ENCODE measurements at regions not wholly inside any gene's neighbourhood (a gene's known extent, or its start where the extent isn't known, plus 50 kb on each side); places are given as distances from the start of the nearest gene placed in this dataset.

GRCh38 chr5:74992791-74993190 lies 59.6 kb downstream of the GCNT4 start:
- Histone ChIP-seq H3K4me3 (ENCODE audit: low read length) (no peak overlapping the region), H3K4me1 (ENCODE audit: control insufficient read depth, insufficient read depth, low read length) (no peaks in the 10 kb centered on the region), H3K36me3 (ENCODE audit: control insufficient read depth, insufficient read depth, low read length) (no peaks in the 10 kb centered on the region), H3K27me3 (ENCODE audit: control insufficient read depth, insufficient read depth, low read length) (no peaks in the 10 kb centered on the region), H3K27ac (ENCODE audit: low read length) (no peak overlapping the region), H3K9me3 (ENCODE audit: control insufficient read depth, insufficient read depth, low read length) (no peaks in the 10 kb centered on the region)
- intact Hi-C loops (cut with micrococcal nuclease), result no loop called here
- TF ChIP-seq CTCF (IDR thresholded peaks at IDR 0.05), result no peak
- Mint-ChIP-seq H3K9me3 (no peaks in the 10 kb centered on the region), H3K4me3 (no peak overlapping the region), H3K27ac (no peak overlapping the region), H3K4me1 (no peaks in the 10 kb centered on the region), H3K36me3 (peaks cover 7% of the 10 kb centered on the region), H3K27me3 (ENCODE audit: low read depth in 2 of 2) (peaks cover 25 to 29% of the 10 kb centered on the region in 2 donors)
- 93% methylated on average over 3 of the region's 4 CpGs for WGBS (ENCODE audit: insufficient coverage)
- no peak for ATAC-seq
- DNase-seq, result no peak

- Mint-ChIP-seq H3K27me3 (ENCODE audit: low read depth in 2 of 2) (peaks cover 16 to 21% of the 10 kb centered on the region in 2 donors), H3K4me3 (no peak overlapping the region), H3K4me1 (no peaks in the 10 kb centered on the region), H3K36me3 (peaks cover 7% of the 10 kb centered on the region), H3K9me3 (no peaks in the 10 kb centered on the region), H3K27ac (no peak overlapping the region)
- H3K4me1 ChIP-seq (ENCODE audit: control insufficient read depth, insufficient read depth, low read length), result no peaks in the 10 kb centered on the region
- H3K27me3 ChIP-seq (ENCODE audit: control insufficient read depth, insufficient read depth, low read length), result no peaks in the 10 kb centered on the region
- H3K36me3 ChIP-seq (ENCODE audit: control insufficient read depth, insufficient read depth, low read length), result no peaks in the 10 kb centered on the region
- no peak overlapping the region for H3K27ac ChIP-seq (ENCODE audit: low read length)
- 100% methylated on average over 1 of the region's 2 CpGs for WGBS (ENCODE audit: insufficient coverage)
- intact Hi-C loops (cut with micrococcal nuclease), result no loop called here
- no peak for ATAC-seq
- H3K4me3 ChIP-seq (ENCODE audit: low read length), result no peak overlapping the region
- no peak for TF ChIP-seq CTCF (IDR thresholded peaks at IDR 0.05)
- H3K9me3 ChIP-seq (ENCODE audit: control insufficient read depth, insufficient read depth, low read length), result no peaks in the 10 kb centered on the region
- no peak for DNase-seq
Measured at GRCh38 chr5:74991522-74991921, 60.8 kb downstream of the GCNT4 start.

- Histone ChIP-seq H3K9me3 (ENCODE audit: control insufficient read depth, insufficient read depth, low read length) (no peaks in the 10 kb centered on the region), H3K36me3 (ENCODE audit: control insufficient read depth, insufficient read depth, low read length) (no peaks in the 10 kb centered on the region), H3K4me1 (ENCODE audit: control insufficient read depth, insufficient read depth, low read length) (no peaks in the 10 kb centered on the region), H3K4me3 (ENCODE audit: low read length) (no peak overlapping the region), H3K27me3 (ENCODE audit: control insufficient read depth, insufficient read depth, low read length) (no peaks in the 10 kb centered on the region), H3K27ac (ENCODE audit: low read length) (no peak overlapping the region)
- intact Hi-C loops (cut with micrococcal nuclease), result no loop called here
- Mint-ChIP-seq H3K9me3 (no peaks in the 10 kb centered on the region), H3K36me3 (peaks cover 7% of the 10 kb centered on the region), H3K27ac (no peak overlapping the region), H3K4me1 (no peaks in the 10 kb centered on the region), H3K27me3 (ENCODE audit: low read depth in 2 of 2) (peaks cover 9 to 11% of the 10 kb centered on the region in 2 donors), H3K4me3 (no peak overlapping the region)
- DNase-seq (no peak), ATAC-seq (no peak)
- WGBS (ENCODE audit: insufficient coverage), result 94% methylated on average over 6 of the region's 6 CpGs
- TF ChIP-seq CTCF (IDR thresholded peaks at IDR 0.05), result no peak
Measured at GRCh38 chr5:74990194-74990593, 62.2 kb downstream of the GCNT4 start.

GRCh38 chr5:74988273-74988983 lies 63.9 kb downstream of the GCNT4 start:
- Mint-ChIP-seq H3K27ac (no peak overlapping the region), H3K4me1 (no peaks in the 10 kb centered on the region), H3K27me3 (ENCODE audit: low read depth in 2 of 2) (peaks cover 3 to 7% of the 10 kb centered on the region in 2 donors), H3K4me3 (no peak overlapping the region), H3K9me3 (no peaks in the 10 kb centered on the region), H3K36me3 (peaks cover 7% of the 10 kb centered on the region)
- no CpG with 5 or more reads among the region's 2 CpGs for WGBS (ENCODE audit: insufficient coverage)
- Histone ChIP-seq H3K36me3 (ENCODE audit: control insufficient read depth, insufficient read depth, low read length) (no peaks in the 10 kb centered on the region), H3K4me3 (ENCODE audit: low read length) (no peak overlapping the region), H3K27ac (ENCODE audit: low read length) (no peak overlapping the region), H3K4me1 (ENCODE audit: control insufficient read depth, insufficient read depth, low read length) (no peaks in the 10 kb centered on the region), H3K27me3 (ENCODE audit: control insufficient read depth, insufficient read depth, low read length) (no peaks in the 10 kb centered on the region), H3K9me3 (ENCODE audit: control insufficient read depth, insufficient read depth, low read length) (no peaks in the 10 kb centered on the region)
- TF ChIP-seq CTCF (IDR thresholded peaks at IDR 0.05), result no peak
- intact Hi-C loops (cut with micrococcal nuclease), result no loop called here
- DNase-seq (no peak), ATAC-seq (no peak)
